ENCODE measurements at regions not wholly inside any gene's neighbourhood (a gene's known extent, or its start where the extent isn't known, plus 50 kb on each side); places are given as distances from the start of the nearest gene placed in this dataset.

DNA sequence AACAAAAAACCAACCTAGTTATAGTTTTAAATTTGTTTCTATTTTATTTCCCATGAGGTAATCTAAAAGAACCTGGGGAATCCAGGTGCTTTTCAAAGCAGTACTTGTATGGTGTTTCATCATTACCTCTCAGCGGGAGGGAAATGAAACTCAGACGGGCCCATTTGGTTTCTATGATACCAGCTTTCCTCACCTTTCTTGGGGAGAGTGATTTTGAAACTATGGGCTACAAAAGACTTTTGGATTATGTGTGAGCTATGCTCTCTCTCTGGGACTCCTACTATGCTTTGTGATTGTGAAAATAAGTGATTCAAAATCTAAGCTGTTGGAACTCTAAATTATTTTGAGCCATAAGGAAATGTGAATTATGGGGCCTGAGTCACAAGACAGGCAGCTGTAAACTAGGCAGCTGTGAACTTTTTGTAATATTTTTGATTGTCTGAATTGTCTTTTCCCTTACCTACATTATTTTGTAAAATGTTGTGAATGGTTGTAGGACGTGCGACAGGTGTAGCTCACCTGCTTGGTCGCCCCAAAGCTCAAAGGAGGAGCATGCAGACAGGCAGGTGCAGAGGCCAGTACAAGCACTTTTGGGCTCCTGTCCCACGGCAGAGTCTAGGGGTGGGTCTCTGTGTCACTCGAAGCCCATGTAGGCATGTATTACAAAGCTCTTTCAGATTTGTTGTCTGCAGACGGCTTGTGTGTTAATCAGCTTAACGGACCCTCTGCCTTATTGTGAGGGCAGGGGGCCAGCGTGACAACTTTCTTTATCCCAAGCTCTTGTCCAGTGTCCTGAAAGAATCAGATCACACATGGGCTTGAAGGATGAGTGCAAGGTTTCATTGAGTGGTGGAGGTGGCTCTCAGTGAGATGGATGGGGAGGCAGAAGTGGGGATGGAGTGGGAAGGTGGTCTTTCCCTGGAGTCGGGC, 64.8 kb upstream of the BACH1 start:
- TF ChIP-seq, protein P1, sequence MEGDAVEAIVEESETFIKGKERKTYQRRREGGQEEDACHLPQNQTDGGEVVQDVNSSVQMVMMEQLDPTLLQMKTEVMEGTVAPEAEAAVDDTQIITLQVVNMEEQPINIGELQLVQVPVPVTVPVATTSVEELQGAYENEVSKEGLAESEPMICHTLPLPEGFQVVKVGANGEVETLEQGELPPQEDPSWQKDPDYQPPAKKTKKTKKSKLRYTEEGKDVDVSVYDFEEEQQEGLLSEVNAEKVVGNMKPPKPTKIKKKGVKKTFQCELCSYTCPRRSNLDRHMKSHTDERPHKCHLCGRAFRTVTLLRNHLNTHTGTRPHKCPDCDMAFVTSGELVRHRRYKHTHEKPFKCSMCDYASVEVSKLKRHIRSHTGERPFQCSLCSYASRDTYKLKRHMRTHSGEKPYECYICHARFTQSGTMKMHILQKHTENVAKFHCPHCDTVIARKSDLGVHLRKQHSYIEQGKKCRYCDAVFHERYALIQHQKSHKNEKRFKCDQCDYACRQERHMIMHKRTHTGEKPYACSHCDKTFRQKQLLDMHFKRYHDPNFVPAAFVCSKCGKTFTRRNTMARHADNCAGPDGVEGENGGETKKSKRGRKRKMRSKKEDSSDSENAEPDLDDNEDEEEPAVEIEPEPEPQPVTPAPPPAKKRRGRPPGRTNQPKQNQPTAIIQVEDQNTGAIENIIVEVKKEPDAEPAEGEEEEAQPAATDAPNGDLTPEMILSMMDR (IDR thresholded peaks at IDR 0.05) = no peak
- TF ChIP-seq POLR2AphosphoS5 (IDR thresholded peaks at IDR 0.05) = no peak

Measured in breast epithelium (tissue), 3 donors.